Posterior cingulate gyrus (tissue), 11 donors: ENCODE measurements at regions not wholly inside any gene's neighbourhood (a gene's known extent, or its start where the extent isn't known, plus 50 kb on each side); places are given as distances from the start of the nearest gene placed in this dataset.

Experiments
- DNase-seq, 10 donors: peaks; one replicate each; pipeline versions ENCODE4 v3.0.0 to v3.0.0-alpha.2; 2020 to 2021; ENCODE audit warnings: mixed read lengths in 3 of 10
- intact Hi-C: fragments of 100-400 bp; cut with DNase I; formaldehyde crosslinking; loops from one replicate; pipeline ENCODE4 v1.15.1; 2023

- DNase-seq: no peak
- intact Hi-C loops: no loop called here
Measured at GRCh38 chr20:51893723-51894122, 91.4 kb upstream of the SALL4 start.

- DNase-seq: no peak
- intact Hi-C loops: no loop called here
Measured at GRCh38 chr20:51890003-51890402, 87.7 kb upstream of the SALL4 start.

GRCh38 chr20:51889466-51889865 is 87.1 kb upstream of the SALL4 start:
- intact Hi-C loops: no loop called here
- DNase-seq: no peak

- DNase-seq: no peak
- intact Hi-C loops: no loop called here
Measured at GRCh38 chr20:51888291-51888690, 86.0 kb upstream of the SALL4 start.

GRCh38 chr20:51886891-51887608 is 84.7 kb upstream of the SALL4 start:
- intact Hi-C loops: no loop called here
- DNase-seq: no peak

- intact Hi-C loops: no loop called here
- DNase-seq: no peak
Measured at GRCh38 chr20:51886341-51886740, 84.0 kb upstream of the SALL4 start.

GRCh38 chr20:51884561-51884960 is 82.2 kb upstream of the SALL4 start:
- intact Hi-C loops: no loop called here
- DNase-seq: no peak

GRCh38 chr20:51880188-51880587 is 77.9 kb upstream of the SALL4 start:
- intact Hi-C loops: no loop called here
- no peak for DNase-seq

- intact Hi-C loops: no loop called here
Measured at GRCh38 chr20:51876313-51876940, 74.1 kb upstream of the SALL4 start.

GRCh38 chr20:51873652-51874051 is 71.3 kb upstream of the SALL4 start:
- DNase-seq: no peak
- intact Hi-C loops: no loop called here

More at GRCh38 chr20:51876313-51876940, 74.1 kb upstream of the SALL4 start:
- DNase-seq: no peak

GRCh38 chr20:51871943-51872342 is 69.6 kb upstream of the SALL4 start:
- intact Hi-C loops: no loop called here
- DNase-seq: no peak

- intact Hi-C loops: no loop called here
- no peak for DNase-seq
Measured at GRCh38 chr20:51869002-51869401, 66.7 kb upstream of the SALL4 start.

GRCh38 chr20:51867251-51867650 is 64.9 kb upstream of the SALL4 start:
- intact Hi-C loops: no loop called here
- no peak for DNase-seq

GRCh38 chr20:51864967-51865366 is 62.6 kb upstream of the SALL4 start:
- DNase-seq: peak in 1 of 10 donors; percentile 33
- intact Hi-C loops: no loop called here

- intact Hi-C loops: no loop called here
- DNase-seq: peak in 1 of 10 donors; percentile 49
Measured at GRCh38 chr20:51862796-51863195, 60.5 kb upstream of the SALL4 start.

- peak in 1 of 10 donors; percentile 11 for DNase-seq
- intact Hi-C loops: no loop called here
Measured at GRCh38 chr20:51861726-51862466, 59.6 kb upstream of the SALL4 start.

- intact Hi-C loops: no loop called here
- DNase-seq: peak in 1 of 10 donors; percentile 46
Measured at GRCh38 chr20:51860111-51860882, 58.0 kb upstream of the SALL4 start.

- intact Hi-C loops: no loop called here
- no peak for DNase-seq
Measured at GRCh38 chr20:51856432-51856831, 54.1 kb upstream of the SALL4 start.

GRCh38 chr20:51854921-51855320 is 52.6 kb upstream of the SALL4 start:
- intact Hi-C loops: no loop called here
- peak in 1 of 10 donors; percentile 20 for DNase-seq
